ENCODE measurements at regions not wholly inside any gene's neighbourhood (a gene's known extent, or its start where the extent isn't known, plus 50 kb on each side); places are given as distances from the start of the nearest gene placed in this dataset.

GRCh38 chr6:166862287-166862977, 93.9 kb downstream of the RNASET2 start:
- TF ChIP-seq EZH2 (IDR thresholded peaks at IDR 0.05) (no peak), CTCF (IDR thresholded peaks at IDR 0.05) (peak; percentile 28), EZH2phosphoT487 (IDR thresholded peaks at IDR 0.05) (no peak)

Data from neural progenitor cell (in vitro differentiated cells).